HCT116 (cell line): ENCODE measurements at regions not wholly inside any gene's neighbourhood (a gene's known extent, or its start where the extent isn't known, plus 50 kb on each side); places are given as distances from the start of the nearest gene placed in this dataset.

Source experiments
- ATAC-seq: fragments of 200-7000 bp; cut with Tn5 transposase; 2 replicates; pipeline ENCODE4 v1.9.1; 2020; ENCODE audit warnings: mild to moderate bottlenecking, moderate library complexity
- BruUV-seq: library from RNA; stranded (reverse); fragments of 400-500 nt; replicated peaks from 2 replicates; lab custom pipeline; 2021; lab: Mats Ljungman, UMichigan
- CTCF ChIA-PET: fragments of 300-600 bp; sonication (Branson Sonifier 250); formaldehyde crosslinking; loops from one replicate; lab custom pipeline; 2021; ENCODE audit warnings: antibody characterized with exemption; lab: Charles Lee
- POLR2A ChIA-PET: fragments of 300-600, 350-600 bp; sonication (Branson Sonifier 250); formaldehyde crosslinking; loops from one replicate; lab custom pipeline; 2021; ENCODE audit warnings: antibody characterized with exemption; lab: Charles Lee
- RAD21 ChIA-PET, 2 experiments: fragments of 300-600 bp; sonication (Branson Sonifier 250); formaldehyde crosslinking; loops; one replicate each; lab custom pipeline; 2023; ENCODE audit warnings: low total read pairs in 2 of 2; ENCODE audit not compliant: uncharacterized antibody in 2 of 2, unreplicated experiment in 2 of 2, low non-redundant PET in 1 of 2; lab: Charles Lee
- DNase-seq: peaks from one replicate; pipeline ENCODE4 v3.0.0-alpha.2; 2010; ENCODE audit warnings: low read depth, low spot score
- H2AFZ ChIP-seq: fragments of 200-600 bp; shearing (Covaris generic), sonication (generic); 2 replicates; pipeline ENCODE4 v1.6.1; 2017; ENCODE audit warnings: low read depth, mixed run types, mixed read lengths, antibody characterized with exemption, low read length; ENCODE audit not compliant: poor library complexity, severe bottlenecking
- H3K27ac ChIP-seq: 2 replicates; pipeline ENCODE4 v1.5.1; 2012; ENCODE audit warnings: low read depth, low read length
- H3K27me3 ChIP-seq: fragments of 200-600 bp; sonication (generic); 2 replicates; pipeline ENCODE4 v1.6.1; 2016; ENCODE audit warnings: mixed run types, low read length, mixed read lengths; ENCODE audit not compliant: insufficient read depth
- H3K36me3 ChIP-seq, 2 experiments: fragments of 200-500 bp in 1 of 2; fragments of 200-600 bp in 1 of 2; sonication (Bioruptor generic) in 1 of 2; sonication (generic) in 1 of 2; 2 replicates each; pipeline versions ENCODE4 v1.5.1 to v1.6.1; 2014 to 2016; ENCODE audit warnings: low read length in 2 of 2, inconsistent platforms in 1 of 2, mixed read lengths in 1 of 2, mixed run types in 1 of 2; ENCODE audit not compliant: insufficient read depth in 2 of 2, control insufficient read depth in 1 of 2
- H3K4me1 ChIP-seq, 2 experiments: fragments of 200-600 bp in 1 of 2; sonication (generic) in 1 of 2; 2 replicates each; pipeline versions ENCODE4 v1.5.1 to v1.6.1; 2012 to 2017; ENCODE audit warnings: low read length in 2 of 2, inconsistent platforms in 1 of 2, mild to moderate bottlenecking in 1 of 2, mixed read lengths in 1 of 2, mixed run types in 1 of 2, moderate library complexity in 1 of 2; ENCODE audit not compliant: insufficient read depth in 2 of 2, control insufficient read depth in 1 of 2
- H3K4me2 ChIP-seq: fragments of 200-600 bp; sonication (generic); 2 replicates; pipeline ENCODE4 v1.6.1; 2017; ENCODE audit warnings: mixed run types, low read length, mixed read lengths
- H3K4me3 ChIP-seq, 2 experiments: fragments of 200-600 bp in 1 of 2; sonication (generic) in 1 of 2; replicated peaks in 1 of 2; 2 replicates each; pipeline ENCODE4 v1.5.1; 2011 to 2016; ENCODE audit warnings: low read length in 2 of 2, control low read depth in 1 of 2, low read depth in 1 of 2, mild to moderate bottlenecking in 1 of 2, mixed read lengths in 1 of 2, mixed run types in 1 of 2
- H3K79me2 ChIP-seq: fragments of 200-600 bp; sonication (generic); 2 replicates; pipeline ENCODE4 v1.6.1; 2017; ENCODE audit warnings: mild to moderate bottlenecking, mixed run types, low read length, moderate library complexity, mixed read lengths; ENCODE audit not compliant: insufficient read depth
- H3K9ac ChIP-seq: fragments of 200-600 bp; sonication (generic); 2 replicates; pipeline ENCODE4 v1.6.1; 2016; ENCODE audit warnings: low read length, mixed read lengths
- H3K9me2 ChIP-seq: fragments of 200-600 bp; sonication (generic), shearing (Covaris generic); 2 replicates; pipeline ENCODE4 v1.6.1; 2017; ENCODE audit warnings: mixed run types, mild to moderate bottlenecking, moderate library complexity; ENCODE audit not compliant: insufficient read depth
- H3K9me3 ChIP-seq, 2 experiments: fragments of 200-500 bp in 1 of 2; fragments of 200-600 bp in 1 of 2; sonication (Bioruptor generic) in 1 of 2; sonication (generic) in 1 of 2; 2 replicates each; pipeline ENCODE4 v1.6.1; 2014 to 2017; ENCODE audit warnings: low read length in 2 of 2, mixed read lengths in 2 of 2, inconsistent platforms in 1 of 2, low read depth in 1 of 2, mild to moderate bottlenecking in 1 of 2, mixed run types in 1 of 2, moderate library complexity in 1 of 2; ENCODE audit not compliant: control insufficient read depth in 1 of 2, insufficient read depth in 1 of 2
- H4K20me1 ChIP-seq: fragments of 200-600 bp; sonication (generic), shearing (Covaris generic); 2 replicates; pipeline ENCODE4 v1.6.1; 2017; ENCODE audit warnings: mixed run types, mild to moderate bottlenecking, moderate library complexity; ENCODE audit not compliant: insufficient read depth
- ATF3 ChIP-seq: IDR thresholded peaks from 2 replicates; pipeline ENCODE4 v1.6.1; 2012
- CEBPB ChIP-seq: IDR thresholded peaks from 2 replicates; pipeline ENCODE4 v1.6.1; 2012; ENCODE audit warnings: low read depth
- CTCF ChIP-seq, 3 experiments: fragments of 200-600 bp in 1 of 3; sonication (generic) in 1 of 3; IDR thresholded peaks in 2 of 3; conservative IDR thresholded peaks in 1 of 3; 2 replicates each; pipeline ENCODE4 v1.5.1; 2012 to 2017; ENCODE audit warnings: low read depth in 2 of 3, low read length in 2 of 3, antibody characterized with exemption in 1 of 3, borderline replicate concordance in 1 of 3, control low read depth in 1 of 3, mild to moderate bottlenecking in 1 of 3, mixed read lengths in 1 of 3, mixed run types in 1 of 3, moderate library complexity in 1 of 3; ENCODE audit not compliant: insufficient read depth in 1 of 3
- ELF1 ChIP-seq: IDR thresholded peaks from 2 replicates; pipeline ENCODE4 v1.6.1; 2012; ENCODE audit warnings: low read depth, borderline replicate concordance
- EZH2 ChIP-seq: fragments of 200-600 bp; sonication (generic); IDR thresholded peaks from 2 replicates; pipeline ENCODE4 v1.6.1; 2017; ENCODE audit warnings: antibody characterized with exemption, mixed run types
- EZH2phosphoT487 ChIP-seq: fragments of 200-600 bp; IDR thresholded peaks from 2 replicates; pipeline ENCODE4 v1.6.1; 2018; ENCODE audit warnings: antibody characterized with exemption, borderline replicate concordance
- JUND ChIP-seq: IDR thresholded peaks from 2 replicates; pipeline ENCODE4 v1.6.1; 2012
- MAX ChIP-seq: IDR thresholded peaks from 2 replicates; pipeline ENCODE4 v1.6.1; 2012
- SIN3A ChIP-seq: IDR thresholded peaks from 2 replicates; pipeline ENCODE4 v1.6.1; 2012; ENCODE audit warnings: low read depth
- SP1 ChIP-seq: IDR thresholded peaks from 2 replicates; pipeline ENCODE4 v1.6.1; 2012; ENCODE audit warnings: low read depth
- YY1 ChIP-seq: IDR thresholded peaks from 2 replicates; pipeline ENCODE4 v1.6.1; 2011; ENCODE audit warnings: low read length, low read depth, moderate library complexity, mild to moderate bottlenecking; ENCODE audit not compliant: insufficient replicate concordance; ENCODE audit errors: extremely low read depth
- ZBTB33 ChIP-seq: IDR thresholded peaks from 2 replicates; pipeline ENCODE4 v1.6.1; 2011; ENCODE audit warnings: mild to moderate bottlenecking, low read length, moderate library complexity; ENCODE audit not compliant: insufficient replicate concordance; ENCODE audit errors: extremely low read depth
- ZFX ChIP-seq: fragments of 450-650 bp; IDR thresholded peaks from 2 replicates; pipeline ENCODE4 v1.6.1; 2017
- intact Hi-C: fragments of 100-400 bp; cut with micrococcal nuclease; formaldehyde crosslinking; loops from 2 replicates; pipeline ENCODE4 v1.10.0; 2022

GRCh38 chr11:128335729-128336128 lies 251.6 kb downstream of the ETS1 start:
- no peaks in the 10 kb centered on the region for H4K20me1 ChIP-seq
- peaks cover 77% of the 10 kb centered on the region for H3K27me3 ChIP-seq
- no peaks in the 10 kb centered on the region for H3K36me3 ChIP-seq
- H3K27ac ChIP-seq: no peak overlapping the region
- intact Hi-C loops: no loop called here
- no peak overlapping the region for H3K4me3 ChIP-seq
- CTCF ChIA-PET: no interaction called here
- TF ChIP-seq SP1 (no peak), JUND (no peak), YY1 (no peak), CEBPB (no peak), ZBTB33 (no peak), ELF1 (no peak), MAX (no peak), SIN3A (no peak), EZH2phosphoT487 (no peak), CTCF (IDR thresholded peaks at IDR 0.05 in 2 of 3, conservative IDR thresholded peaks at IDR 0.05 in 1 of 3; ENCODE audit: borderline replicate concordance in 1 of 3, insufficient read depth in 1 of 3, low read depth in 2 of 3, low read length in 2 of 3) (no peak), EZH2 (no peak), ATF3 (no peak), ZFX (no peak)
- RAD21 ChIA-PET: no interaction called here
- BruUV-seq: no TSS peak
- no peak for DNase-seq
- H3K4me2 ChIP-seq: no peak overlapping the region
- POLR2A ChIA-PET: no interaction called here
- H2AFZ ChIP-seq: no peak overlapping the region
- no peaks in the 10 kb centered on the region for H3K9me2 ChIP-seq
- ATAC-seq: no peak
- H3K9me3 ChIP-seq: no peaks in the 10 kb centered on the region
- H3K9ac ChIP-seq: no peak overlapping the region
- H3K79me2 ChIP-seq: no peaks in the 10 kb centered on the region
- H3K4me1 ChIP-seq: peaks cover 0 to 7% of the 10 kb centered on the region in 2 experiments; a peak in 2 of 4 replicates
